ENCODE measurements at regions not wholly inside any gene's neighbourhood (a gene's known extent, or its start where the extent isn't known, plus 50 kb on each side); places are given as distances from the start of the nearest gene placed in this dataset.

GRCh38 chr15:46872981-46873330, 844.3 kb upstream of the SEMA6D start:
- ATAC-seq: no peak
- Histone ChIP-seq H3K9me2 (ENCODE audit: insufficient read depth) (no peaks in the 10 kb centered on the region), H2AFZ (ENCODE audit: low read depth, low read length, poor library complexity, severe bottlenecking) (no peak overlapping the region), H3K4me1 (ENCODE audit: control insufficient read depth in 1 of 2, insufficient read depth in 2 of 2, low read length in 2 of 2) (no peaks in the 10 kb centered on the region), H3K4me2 (ENCODE audit: low read length) (no peak overlapping the region), H3K79me2 (ENCODE audit: insufficient read depth, low read length) (no peaks in the 10 kb centered on the region), H3K27me3 (ENCODE audit: insufficient read depth, low read length) (no peaks in the 10 kb centered on the region), H3K9me3 (ENCODE audit: control insufficient read depth in 1 of 2, insufficient read depth in 1 of 2, low read depth in 1 of 2, low read length in 2 of 2) (peaks cover 8 to 39% of the 10 kb centered on the region in 2 experiments; a peak in 2 of 4 replicates), H3K9ac (ENCODE audit: low read length) (no peak overlapping the region), H4K20me1 (ENCODE audit: insufficient read depth) (no peaks in the 10 kb centered on the region), H3K4me3 (replicated peaks in 1 of 2; ENCODE audit: low read depth in 1 of 2, low read length in 2 of 2) (no peak overlapping the region), H3K36me3 (ENCODE audit: control insufficient read depth in 1 of 2, insufficient read depth in 2 of 2, low read length in 2 of 2) (no peaks in the 10 kb centered on the region), H3K27ac (ENCODE audit: low read depth, low read length) (no peak overlapping the region)
- RAD21 ChIA-PET (ENCODE audit: low non-redundant PET in 1 of 2, low total read pairs in 2 of 2, uncharacterized antibody in 2 of 2, unreplicated experiment in 2 of 2): no interaction called here
- POLR2A ChIA-PET: no interaction called here
- BruUV-seq (replicated peaks): no TSS peak
- no peak for DNase-seq (ENCODE audit: low read depth, low spot score)
- intact Hi-C loops (cut with micrococcal nuclease): no loop called here
- CTCF ChIA-PET: no interaction called here
- TF ChIP-seq SP1 (IDR thresholded peaks at IDR 0.05; ENCODE audit: low read depth) (no peak), CBX3 (IDR thresholded peaks at IDR 0.05; ENCODE audit: low read depth) (no peak)

DNA sequence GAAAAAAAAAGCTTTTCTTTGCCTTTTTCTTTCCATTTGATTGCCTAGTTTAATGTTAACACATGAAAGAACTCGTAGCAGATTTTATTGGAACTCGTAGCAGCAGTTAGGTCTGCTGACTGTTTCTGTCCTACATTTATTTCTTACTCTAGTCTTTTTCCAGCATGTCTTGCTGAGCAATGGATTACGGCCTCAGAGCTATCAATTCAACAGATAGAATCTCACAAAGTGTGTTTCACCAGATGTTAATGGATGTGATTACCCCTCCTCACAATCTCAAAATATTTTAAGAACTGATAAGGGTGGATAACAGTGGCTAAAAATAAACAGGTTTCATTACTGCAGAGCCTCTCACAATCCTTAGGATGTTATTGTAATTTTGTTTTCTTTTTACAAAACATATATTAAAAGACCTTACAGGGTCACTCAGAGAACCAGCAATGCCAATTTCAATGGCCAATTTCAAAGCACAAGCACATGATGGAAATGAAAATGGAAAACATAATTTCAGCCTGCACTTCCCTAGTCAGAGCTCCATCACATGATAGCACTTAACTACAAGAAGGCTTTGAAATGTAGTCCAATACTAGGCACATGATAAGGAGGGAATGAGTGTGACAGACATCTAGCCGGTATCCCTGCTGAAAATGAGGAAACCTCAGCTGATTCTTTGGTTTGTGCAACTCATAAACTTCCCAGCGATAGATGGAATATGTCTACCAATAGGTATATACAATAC, 838.1 kb upstream of the SEMA6D start:
- Histone ChIP-seq H3K4me3 (replicated peaks in 1 of 2; ENCODE audit: low read depth in 1 of 2, low read length in 2 of 2) (no peak overlapping the region), H3K36me3 (ENCODE audit: control insufficient read depth in 1 of 2, insufficient read depth in 2 of 2, low read length in 2 of 2) (no peaks in the 10 kb centered on the region), H3K79me2 (ENCODE audit: insufficient read depth, low read length) (no peaks in the 10 kb centered on the region), H3K27ac (ENCODE audit: low read depth, low read length) (no peak overlapping the region), H3K4me1 (ENCODE audit: control insufficient read depth in 1 of 2, insufficient read depth in 2 of 2, low read length in 2 of 2) (no peaks in the 10 kb centered on the region), H3K9me3 (ENCODE audit: control insufficient read depth in 1 of 2, insufficient read depth in 1 of 2, low read depth in 1 of 2, low read length in 2 of 2) (peaks cover 10 to 19% of the 10 kb centered on the region in 2 experiments; a peak in 2 of 4 replicates), H3K9me2 (ENCODE audit: insufficient read depth) (no peaks in the 10 kb centered on the region), H3K27me3 (ENCODE audit: insufficient read depth, low read length) (no peaks in the 10 kb centered on the region), H3K4me2 (ENCODE audit: low read length) (no peak overlapping the region), H2AFZ (ENCODE audit: low read depth, low read length, poor library complexity, severe bottlenecking) (no peak overlapping the region), H3K9ac (ENCODE audit: low read length) (no peak overlapping the region), H4K20me1 (ENCODE audit: insufficient read depth) (no peaks in the 10 kb centered on the region)
- BruUV-seq (replicated peaks): no TSS peak
- ATAC-seq (no peak), DNase-seq (ENCODE audit: low read depth, low spot score) (no peak)
- ChIA-PET RAD21 (ENCODE audit: low non-redundant PET in 1 of 2, low total read pairs in 2 of 2, uncharacterized antibody in 2 of 2, unreplicated experiment in 2 of 2) (no interaction called here), CTCF (no interaction called here), POLR2A (no interaction called here)
- intact Hi-C loops (cut with micrococcal nuclease): no loop called here
- TF ChIP-seq CTCF (IDR thresholded peaks at IDR 0.05 in 2 of 3, conservative IDR thresholded peaks at IDR 0.05 in 1 of 3; ENCODE audit: borderline replicate concordance in 1 of 3, insufficient read depth in 1 of 3, low read depth in 2 of 3, low read length in 2 of 3): no peak

Data from HCT116 (cell line).